ENCODE measurements at regions not wholly inside any gene's neighbourhood (a gene's known extent, or its start where the extent isn't known, plus 50 kb on each side); places are given as distances from the start of the nearest gene placed in this dataset.

- Histone ChIP-seq H3K4me3 (ENCODE audit: low read length) (peak overlapping the region; percentile 45), H3K36me3 (ENCODE audit: control insufficient read depth, insufficient read depth, low read length) (no peaks in the 10 kb centered on the region), H3K9ac (ENCODE audit: extremely low read depth, low read length, poor library complexity, severe bottlenecking) (peak overlapping the region; percentile 2), H3K4me1 (ENCODE audit: control insufficient read depth, insufficient read depth, low read length) (no peaks in the 10 kb centered on the region), H3K27ac (ENCODE audit: low read depth, low read length) (no peak overlapping the region), H3K9me3 (ENCODE audit: control insufficient read depth, low read length) (no peaks in the 10 kb centered on the region), H3K27me3 (ENCODE audit: control insufficient read depth, insufficient read depth, low read length, poor library complexity, severe bottlenecking) (peaks cover 24% of the 10 kb centered on the region)
- Mint-ChIP-seq H3K4me3 (peak overlapping the region; percentile 58), H3K4me1 (peaks cover 3% of the 10 kb centered on the region), H3K36me3 (ENCODE audit: low read depth) (no peaks in the 10 kb centered on the region), H3K9me3 (peaks cover 4% of the 10 kb centered on the region), H3K27ac (no peak overlapping the region), H3K27me3 (ENCODE audit: insufficient read depth) (peaks cover 39% of the 10 kb centered on the region)
- DNase-seq, result peak; percentile 81
- TF ChIP-seq CTCF (conservative IDR thresholded peaks at IDR 0.05), result no peak
- 21 to 22% methylated on average over 30 to 55 of the region's 55 CpGs for WGBS, 2 experiments (ENCODE audit: insufficient coverage in 1 of 2, insufficient read length in 1 of 2)
Measured at GRCh38 chr4:188282471-188283232, 143.4 kb downstream of the TRIML1 start.

GRCh38 chr4:188287169-188287894, 148.1 kb downstream of the TRIML1 start:
- no peak overlapping the region for H3K27ac Mint-ChIP-seq
- no peaks in the 10 kb centered on the region for H3K9me3 ChIP-seq (ENCODE audit: control insufficient read depth, low read length)
- no peaks in the 10 kb centered on the region for H3K4me1 ChIP-seq (ENCODE audit: control insufficient read depth, insufficient read depth, low read length)
- no peaks in the 10 kb centered on the region for H3K36me3 ChIP-seq (ENCODE audit: control insufficient read depth, insufficient read depth, low read length)
- no peak for TF ChIP-seq CTCF (conservative IDR thresholded peaks at IDR 0.05)
- H3K9me3 Mint-ChIP-seq, result peaks cover under 1% of the 10 kb centered on the region
- H3K4me3 ChIP-seq (ENCODE audit: low read length), result no peak overlapping the region
- H3K4me3 Mint-ChIP-seq, result no peak overlapping the region
- 96% methylated on average over 5 to 11 of the region's 11 CpGs for WGBS, 2 experiments (ENCODE audit: insufficient coverage in 1 of 2, insufficient read length in 1 of 2)
- H3K27ac ChIP-seq (ENCODE audit: low read depth, low read length), result no peak overlapping the region
- peaks cover 18% of the 10 kb centered on the region for H3K27me3 ChIP-seq (ENCODE audit: control insufficient read depth, insufficient read depth, low read length, poor library complexity, severe bottlenecking)
- peaks cover 27% of the 10 kb centered on the region for H3K27me3 Mint-ChIP-seq (ENCODE audit: insufficient read depth)
- H3K4me1 Mint-ChIP-seq, result peaks cover 3% of the 10 kb centered on the region
- H3K36me3 Mint-ChIP-seq (ENCODE audit: low read depth), result no peaks in the 10 kb centered on the region
- H3K9ac ChIP-seq (ENCODE audit: extremely low read depth, low read length, poor library complexity, severe bottlenecking), result no peak overlapping the region
- no peak for DNase-seq

GRCh38 chr4:188289531-188290125, 150.4 kb downstream of the TRIML1 start:
- Mint-ChIP-seq H3K4me1 (no peaks in the 10 kb centered on the region), H3K27me3 (ENCODE audit: insufficient read depth) (peaks cover 7% of the 10 kb centered on the region), H3K36me3 (ENCODE audit: low read depth) (no peaks in the 10 kb centered on the region), H3K4me3 (no peak overlapping the region), H3K9me3 (no peaks in the 10 kb centered on the region), H3K27ac (no peak overlapping the region)
- H3K4me1 ChIP-seq (ENCODE audit: control insufficient read depth, insufficient read depth, low read length), result no peaks in the 10 kb centered on the region
- no peak overlapping the region for H3K27ac ChIP-seq (ENCODE audit: low read depth, low read length)
- no peak overlapping the region for H3K4me3 ChIP-seq (ENCODE audit: low read length)
- no peak overlapping the region for H3K9ac ChIP-seq (ENCODE audit: extremely low read depth, low read length, poor library complexity, severe bottlenecking)
- no peaks in the 10 kb centered on the region for H3K27me3 ChIP-seq (ENCODE audit: control insufficient read depth, insufficient read depth, low read length, poor library complexity, severe bottlenecking)
- DNase-seq, result no peak
- no peaks in the 10 kb centered on the region for H3K36me3 ChIP-seq (ENCODE audit: control insufficient read depth, insufficient read depth, low read length)
- H3K9me3 ChIP-seq (ENCODE audit: control insufficient read depth, low read length), result no peaks in the 10 kb centered on the region
- TF ChIP-seq CTCF (conservative IDR thresholded peaks at IDR 0.05), result no peak
- 99 to 100% methylated on average over 1 to 4 of the region's 5 CpGs for WGBS, 2 experiments (ENCODE audit: insufficient coverage in 1 of 2, insufficient read length in 1 of 2)

Data from endodermal cell (in vitro differentiated cells).